ENCODE measurements at regions not wholly inside any gene's neighbourhood (a gene's known extent, or its start where the extent isn't known, plus 50 kb on each side); places are given as distances from the start of the nearest gene placed in this dataset.

DNA sequence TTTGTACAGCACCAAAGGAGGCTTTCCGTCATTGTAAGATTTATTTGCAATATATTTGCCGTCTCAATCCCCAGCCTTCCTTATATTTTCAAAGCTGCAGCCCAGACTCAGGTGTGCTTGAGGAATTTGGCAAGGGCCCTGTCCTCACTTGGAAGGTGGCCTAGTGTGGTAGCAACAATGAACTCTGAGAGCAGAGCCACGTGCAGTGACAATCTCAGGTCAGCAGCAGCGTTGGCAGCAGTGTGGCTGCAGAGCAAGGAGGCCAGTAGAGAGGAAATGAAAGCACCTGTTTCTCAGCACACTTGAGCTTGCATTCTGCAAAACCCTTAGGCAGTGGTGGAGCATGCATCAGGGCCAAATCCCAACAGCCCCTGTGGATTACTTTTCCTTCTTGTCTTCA, 613.5 kb downstream of the RBFOX1 start:
- ChIA-PET CTCF (no interaction called here), POLR2A (no interaction called here), RAD21 (ENCODE audit: low non-redundant PET in 1 of 2, low total read pairs in 2 of 2, uncharacterized antibody in 2 of 2, unreplicated experiment in 2 of 2) (no interaction called here)
- no peaks in the 10 kb centered on the region for H3K9me2 ChIP-seq (ENCODE audit: insufficient read depth)
- H3K79me2 ChIP-seq (ENCODE audit: insufficient read depth, low read length) = no peaks in the 10 kb centered on the region
- H3K4me2 ChIP-seq (ENCODE audit: low read length) = no peak overlapping the region
- intact Hi-C loops (cut with micrococcal nuclease) = no loop called here
- DNase-seq (ENCODE audit: low read depth, low spot score) (no peak), ATAC-seq (no peak)
- H3K4me1 ChIP-seq (ENCODE audit: control insufficient read depth in 1 of 2, insufficient read depth in 2 of 2, low read length in 2 of 2) = no peaks in the 10 kb centered on the region
- H2AFZ ChIP-seq (ENCODE audit: low read depth, low read length, poor library complexity, severe bottlenecking) = no peak overlapping the region
- H3K27ac ChIP-seq (ENCODE audit: low read depth, low read length) = no peak overlapping the region
- no TSS peak for BruUV-seq (replicated peaks)
- H4K20me1 ChIP-seq (ENCODE audit: insufficient read depth) = no peaks in the 10 kb centered on the region
- H3K36me3 ChIP-seq (ENCODE audit: control insufficient read depth in 1 of 2, insufficient read depth in 2 of 2, low read length in 2 of 2) = no peaks in the 10 kb centered on the region
- no peak overlapping the region for H3K9ac ChIP-seq (ENCODE audit: low read length)
- H3K27me3 ChIP-seq (ENCODE audit: insufficient read depth, low read length) = no peaks in the 10 kb centered on the region
- peaks cover 2 to 15% of the 10 kb centered on the region in 2 experiments; a peak in 2 of 4 replicates for H3K9me3 ChIP-seq (ENCODE audit: control insufficient read depth in 1 of 2, insufficient read depth in 1 of 2, low read depth in 1 of 2, low read length in 2 of 2)
- no peak for TF ChIP-seq ZNF274 (IDR thresholded peaks at IDR 0.05; ENCODE audit: low read depth, low read length)
- TF ChIP-seq, protein P1, sequence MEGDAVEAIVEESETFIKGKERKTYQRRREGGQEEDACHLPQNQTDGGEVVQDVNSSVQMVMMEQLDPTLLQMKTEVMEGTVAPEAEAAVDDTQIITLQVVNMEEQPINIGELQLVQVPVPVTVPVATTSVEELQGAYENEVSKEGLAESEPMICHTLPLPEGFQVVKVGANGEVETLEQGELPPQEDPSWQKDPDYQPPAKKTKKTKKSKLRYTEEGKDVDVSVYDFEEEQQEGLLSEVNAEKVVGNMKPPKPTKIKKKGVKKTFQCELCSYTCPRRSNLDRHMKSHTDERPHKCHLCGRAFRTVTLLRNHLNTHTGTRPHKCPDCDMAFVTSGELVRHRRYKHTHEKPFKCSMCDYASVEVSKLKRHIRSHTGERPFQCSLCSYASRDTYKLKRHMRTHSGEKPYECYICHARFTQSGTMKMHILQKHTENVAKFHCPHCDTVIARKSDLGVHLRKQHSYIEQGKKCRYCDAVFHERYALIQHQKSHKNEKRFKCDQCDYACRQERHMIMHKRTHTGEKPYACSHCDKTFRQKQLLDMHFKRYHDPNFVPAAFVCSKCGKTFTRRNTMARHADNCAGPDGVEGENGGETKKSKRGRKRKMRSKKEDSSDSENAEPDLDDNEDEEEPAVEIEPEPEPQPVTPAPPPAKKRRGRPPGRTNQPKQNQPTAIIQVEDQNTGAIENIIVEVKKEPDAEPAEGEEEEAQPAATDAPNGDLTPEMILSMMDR (IDR thresholded peaks at IDR 0.05 in 2 of 3, conservative IDR thresholded peaks at IDR 0.05 in 1 of 3; ENCODE audit: borderline replicate concordance in 1 of 3, insufficient read depth in 1 of 3, low read depth in 2 of 3, low read length in 2 of 3) = no peak
- no peak for TF ChIP-seq EGR1 (IDR thresholded peaks at IDR 0.05; ENCODE audit: low read depth)
- TF ChIP-seq RAD21 (IDR thresholded peaks at IDR 0.05; ENCODE audit: low read depth) = no peak
- no peak for TF ChIP-seq JUND (IDR thresholded peaks at IDR 0.05)
- TF ChIP-seq, protein P2, sequence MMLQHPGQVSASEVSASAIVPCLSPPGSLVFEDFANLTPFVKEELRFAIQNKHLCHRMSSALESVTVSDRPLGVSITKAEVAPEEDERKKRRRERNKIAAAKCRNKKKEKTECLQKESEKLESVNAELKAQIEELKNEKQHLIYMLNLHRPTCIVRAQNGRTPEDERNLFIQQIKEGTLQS (IDR thresholded peaks at IDR 0.05) = no peak
- TF ChIP-seq EZH2phosphoT487 (IDR thresholded peaks at IDR 0.05; ENCODE audit: borderline replicate concordance) = no peak
- TF ChIP-seq, protein P3, sequence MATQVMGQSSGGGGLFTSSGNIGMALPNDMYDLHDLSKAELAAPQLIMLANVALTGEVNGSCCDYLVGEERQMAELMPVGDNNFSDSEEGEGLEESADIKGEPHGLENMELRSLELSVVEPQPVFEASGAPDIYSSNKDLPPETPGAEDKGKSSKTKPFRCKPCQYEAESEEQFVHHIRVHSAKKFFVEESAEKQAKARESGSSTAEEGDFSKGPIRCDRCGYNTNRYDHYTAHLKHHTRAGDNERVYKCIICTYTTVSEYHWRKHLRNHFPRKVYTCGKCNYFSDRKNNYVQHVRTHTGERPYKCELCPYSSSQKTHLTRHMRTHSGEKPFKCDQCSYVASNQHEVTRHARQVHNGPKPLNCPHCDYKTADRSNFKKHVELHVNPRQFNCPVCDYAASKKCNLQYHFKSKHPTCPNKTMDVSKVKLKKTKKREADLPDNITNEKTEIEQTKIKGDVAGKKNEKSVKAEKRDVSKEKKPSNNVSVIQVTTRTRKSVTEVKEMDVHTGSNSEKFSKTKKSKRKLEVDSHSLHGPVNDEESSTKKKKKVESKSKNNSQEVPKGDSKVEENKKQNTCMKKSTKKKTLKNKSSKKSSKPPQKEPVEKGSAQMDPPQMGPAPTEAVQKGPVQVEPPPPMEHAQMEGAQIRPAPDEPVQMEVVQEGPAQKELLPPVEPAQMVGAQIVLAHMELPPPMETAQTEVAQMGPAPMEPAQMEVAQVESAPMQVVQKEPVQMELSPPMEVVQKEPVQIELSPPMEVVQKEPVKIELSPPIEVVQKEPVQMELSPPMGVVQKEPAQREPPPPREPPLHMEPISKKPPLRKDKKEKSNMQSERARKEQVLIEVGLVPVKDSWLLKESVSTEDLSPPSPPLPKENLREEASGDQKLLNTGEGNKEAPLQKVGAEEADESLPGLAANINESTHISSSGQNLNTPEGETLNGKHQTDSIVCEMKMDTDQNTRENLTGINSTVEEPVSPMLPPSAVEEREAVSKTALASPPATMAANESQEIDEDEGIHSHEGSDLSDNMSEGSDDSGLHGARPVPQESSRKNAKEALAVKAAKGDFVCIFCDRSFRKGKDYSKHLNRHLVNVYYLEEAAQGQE (IDR thresholded peaks at IDR 0.05; ENCODE audit: low read depth) = no peak
- TF ChIP-seq CBX3 (IDR thresholded peaks at IDR 0.05; ENCODE audit: low read depth) = no peak
- H3K4me3 ChIP-seq (replicated peaks in 1 of 2; ENCODE audit: low read depth in 1 of 2, low read length in 2 of 2) = no peak overlapping the region

Measured in HCT116 (cell line).